ENCODE measurements at regions not wholly inside any gene's neighbourhood (a gene's known extent, or its start where the extent isn't known, plus 50 kb on each side); places are given as distances from the start of the nearest gene placed in this dataset.
"Not testable (repeated sequence)": the region's sequence is repeated elsewhere in the genome, so short reads cannot be mapped to it uniquely, and the experiment has no call there.

DNA sequence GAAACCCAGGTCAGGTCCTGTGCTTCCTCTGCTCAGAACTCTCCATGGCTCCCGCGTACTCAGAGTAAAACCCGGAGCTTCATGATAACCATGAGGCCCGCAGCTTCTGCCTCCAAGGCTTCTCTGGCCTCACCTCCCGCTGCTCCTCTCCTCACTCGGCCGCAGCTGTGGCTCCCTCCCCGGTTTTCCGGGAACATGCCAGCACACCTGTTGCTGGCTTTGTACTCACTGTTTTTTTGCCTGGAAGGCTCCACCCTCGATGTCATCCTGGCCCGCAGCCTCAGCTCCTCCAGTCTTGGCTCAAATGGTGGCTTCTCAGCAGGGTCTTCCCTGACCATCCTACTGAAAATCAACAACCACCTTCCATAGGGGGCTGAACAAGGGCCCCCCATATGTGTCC, 57.7 kb upstream of the SULF2 start:
- not testable (repeated sequence) for DNase-seq (ENCODE audit: low spot score)

DNA sequence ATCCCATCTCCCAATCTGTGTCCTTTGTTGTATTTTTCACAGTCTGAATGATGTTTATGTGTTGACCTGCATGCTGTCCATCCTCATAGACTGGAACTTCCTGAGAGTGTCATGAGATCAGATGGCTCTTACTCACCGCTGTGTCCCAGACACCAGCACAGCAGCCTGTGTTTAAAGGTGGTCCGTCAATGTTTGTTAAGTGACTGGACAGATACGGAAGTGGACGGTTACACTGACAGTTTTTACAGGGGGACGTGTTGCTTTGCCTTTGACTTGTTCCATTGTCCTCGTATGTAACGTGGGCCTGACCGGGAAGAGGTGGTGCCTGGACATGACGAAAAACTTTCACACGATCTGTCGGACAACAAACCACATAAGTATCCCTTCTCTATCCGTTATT, 56.7 kb upstream of the SULF2 start:
- DNase-seq (ENCODE audit: low spot score): not testable (repeated sequence)

DNA sequence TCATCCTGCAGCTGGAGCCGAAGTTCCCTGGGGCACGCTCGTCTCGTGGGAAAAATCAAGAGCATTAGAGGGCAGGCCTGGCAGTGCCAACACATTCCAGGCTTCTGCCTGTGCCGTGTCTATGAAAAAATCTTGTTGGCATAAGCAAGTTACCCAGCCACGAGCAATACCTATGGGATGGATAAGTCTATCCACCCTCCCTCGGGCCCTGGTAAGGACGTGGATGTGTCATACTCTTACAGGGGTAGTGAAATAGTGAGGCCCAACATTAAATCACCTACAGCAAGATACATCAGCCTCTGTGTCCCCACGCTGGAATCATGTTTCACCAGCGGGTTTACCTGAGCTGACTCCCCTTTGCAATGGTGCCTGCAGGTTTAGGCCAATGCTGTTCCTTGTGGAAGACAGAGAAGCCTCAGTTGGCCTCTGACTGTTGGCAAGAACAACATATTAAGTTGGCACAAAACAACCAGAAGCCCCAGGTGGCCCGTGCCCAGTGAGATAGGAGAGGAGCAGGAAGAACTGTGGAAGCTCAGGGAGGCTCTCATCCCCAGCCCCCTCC, 51.1 kb upstream of the SULF2 start:
- DNase-seq (ENCODE audit: low spot score): not testable (repeated sequence)
